ENCODE measurements at regions not wholly inside any gene's neighbourhood (a gene's known extent, or its start where the extent isn't known, plus 50 kb on each side); places are given as distances from the start of the nearest gene placed in this dataset.

- TF ChIP-seq CTCF (IDR thresholded peaks at IDR 0.05; ENCODE audit: low read length) (no peak), EZH2 (IDR thresholded peaks at IDR 0.05; ENCODE audit: borderline replicate concordance, low read length) (no peak)
Measured at GRCh38 chr6:40159865-40160264, 225.6 kb upstream of the MOCS1 start.

Data from OCI-LY1 (cell line).